GM12878 (cell line): ENCODE measurements at regions not wholly inside any gene's neighbourhood (a gene's known extent, or its start where the extent isn't known, plus 50 kb on each side); places are given as distances from the start of the nearest gene placed in this dataset.

Experiments
- BACH1 ChIP-seq: fragments of 450-650 bp; IDR thresholded peaks from 2 replicates; pipeline ENCODE4 v1.6.1; 2017; ENCODE audit warnings: mild to moderate bottlenecking, borderline replicate concordance
- BRCA1 ChIP-seq: IDR thresholded peaks from 2 replicates; pipeline ENCODE4 v1.6.1; 2011; ENCODE audit warnings: low read depth, low read length, improper control_type of control experiment
- EGR1 ChIP-seq, 2 experiments: IDR thresholded peaks; 1 replicate in 1 of 2; 2 replicates in 1 of 2; pipeline ENCODE4 v1.6.1; 2011 to 2012; ENCODE audit warnings: low read depth in 2 of 2, low read length in 2 of 2, borderline replicate concordance in 1 of 2, mild to moderate bottlenecking in 1 of 2, moderate library complexity in 1 of 2
- KAT2A ChIP-seq: conservative IDR thresholded peaks from 2 replicates; pipeline ENCODE4 v1.6.1; 2011; ENCODE audit warnings: low read depth, low read length; ENCODE audit not compliant: control insufficient read depth
- PML ChIP-seq: IDR thresholded peaks from 2 replicates; pipeline ENCODE4 v1.6.1; 2012; ENCODE audit warnings: low read length, inconsistent platforms
- POLR2AphosphoS2 ChIP-seq: IDR thresholded peaks from 2 replicates; pipeline ENCODE4 v1.6.1; 2011; ENCODE audit warnings: low read depth, mild to moderate bottlenecking, low read length, improper control_type of control experiment, moderate library complexity
- SIX5 ChIP-seq: IDR thresholded peaks from 2 replicates; pipeline ENCODE4 v1.6.1; 2011; ENCODE audit warnings: mild to moderate bottlenecking, low read depth, low read length, moderate library complexity; ENCODE audit not compliant: severe bottlenecking
- SREBF2 ChIP-seq: IDR thresholded peaks from 2 replicates; pipeline ENCODE4 v1.6.1; 2012; ENCODE audit warnings: mild to moderate bottlenecking, low read length
- TCF3 ChIP-seq: IDR thresholded peaks from 2 replicates; pipeline ENCODE4 v1.6.1; 2012; ENCODE audit warnings: low read depth, mild to moderate bottlenecking, low read length, borderline replicate concordance; ENCODE audit not compliant: insufficient read depth
- USF1 ChIP-seq: IDR thresholded peaks from 2 replicates; pipeline ENCODE4 v1.6.1; 2011; ENCODE audit warnings: borderline replicate concordance, low read depth, mild to moderate bottlenecking, moderate library complexity, mixed read lengths, low read length; ENCODE audit not compliant: insufficient read depth; ENCODE audit errors: extremely low read length
- ZBED1 ChIP-seq: IDR thresholded peaks from 2 replicates; pipeline ENCODE4 v1.6.1; 2016; ENCODE audit warnings: borderline replicate concordance
- ZBTB11 ChIP-seq: fragments of 450-650 bp; formaldehyde crosslinking; IDR thresholded peaks from 2 replicates; pipeline ENCODE4 v1.5.0; 2022; ENCODE audit warnings: mild to moderate bottlenecking, missing genetic modification characterization

- TF ChIP-seq SIX5 = no peak
- TF ChIP-seq SREBF2 = no peak
- no peak for TF ChIP-seq POLR2AphosphoS2
- TF ChIP-seq KAT2A = no peak
- TF ChIP-seq EGR1 (IDR thresholded peaks at IDR 0.05; ENCODE audit: borderline replicate concordance in 1 of 2, low read depth in 2 of 2, low read length in 2 of 2) = no peak
- no peak for TF ChIP-seq ZBED1
- TF ChIP-seq TCF3 = no peak
- no peak for TF ChIP-seq BACH1
- TF ChIP-seq ZBTB11 = no peak
- TF ChIP-seq BRCA1 = no peak
- no peak for TF ChIP-seq USF1
- TF ChIP-seq PML = no peak
- TF ChIP-seq, all 136 proteins: peak for 0
These were observed 217.6 kb upstream of the KCNJ16 start (continued) for GRCh38 chr17:69857412-69857835.
